ENCODE measurements at regions not wholly inside any gene's neighbourhood (a gene's known extent, or its start where the extent isn't known, plus 50 kb on each side); places are given as distances from the start of the nearest gene placed in this dataset.

- FAIRE-seq (no peak), ATAC-seq (no peak), DNase-seq (ENCODE audit: low read depth in 1 of 2, low spot score in 1 of 2) (no peak)
- Histone ChIP-seq H3K27ac (no peak overlapping the region), H3K4me3 (no peak overlapping the region), H3K4me1 (no peaks in the 10 kb centered on the region), H3K4me2 (no peak overlapping the region), H3K9me3 (no peaks in the 10 kb centered on the region)
- CTCF ChIA-PET = no interaction called here
- 11% methylated on average over 3 of the region's 3 CpGs for WGBS (ENCODE audit: missing lambda C conversion rate)
- TF ChIP-seq ZNF302 (CRISPR knock-in tag; IDR thresholded peaks at IDR 0.05) (no peak), MAFK (IDR thresholded peaks at IDR 0.05; ENCODE audit: partially characterized antibody) (peak; percentile 29)
- POLR2A ChIA-PET = no interaction called here
Observed at GRCh38 chr2:210991107-210991506, 434.7 kb downstream of the CPS1 start.

- CTCF ChIA-PET = no interaction called here
- FAIRE-seq (no peak), DNase-seq (ENCODE audit: low read depth in 1 of 2, low spot score in 1 of 2) (no peak)
Observed at GRCh38 chr2:210994104-210994503, 437.7 kb downstream of the CPS1 start.

GRCh38 chr2:210997373-210997772 lies 441.0 kb downstream of the CPS1 start:
- ChIA-PET CTCF (no interaction called here), POLR2A (no interaction called here)
- DNase-seq (ENCODE audit: low read depth in 1 of 2, low spot score in 1 of 2) (no peak), ATAC-seq (no peak), FAIRE-seq (no peak)
- Histone ChIP-seq H3K27ac (no peak overlapping the region), H3K4me2 (no peak overlapping the region), H3K4me1 (no peaks in the 10 kb centered on the region), H3K4me3 (no peak overlapping the region), H3K9me3 (no peaks in the 10 kb centered on the region)
- TF ChIP-seq MAZ (IDR thresholded peaks at IDR 0.05; ENCODE audit: borderline replicate concordance, low read depth, low read length) = no peak
- no peak for TF ChIP-seq RAD21 (conservative IDR thresholded peaks at IDR 0.05 in 1 of 2, IDR thresholded peaks at IDR 0.05 in 1 of 2)
- no peak for TF ChIP-seq EHMT2 (IDR thresholded peaks at IDR 0.05; ENCODE audit: low read depth)
- no peak for TF ChIP-seq CHD2 (IDR thresholded peaks at IDR 0.05; ENCODE audit: low read length, partially characterized antibody)
- no peak for TF ChIP-seq HOXB5 (CRISPR knock-in tag; IDR thresholded peaks at IDR 0.05)
- TF ChIP-seq CBX2 (IDR thresholded peaks at IDR 0.05; ENCODE audit: borderline replicate concordance, low read depth) = no peak
- no peak for TF ChIP-seq TFCP2L1 (CRISPR knock-in tag; IDR thresholded peaks at IDR 0.05)
- no peak for TF ChIP-seq HEYL (CRISPR knock-in tag; IDR thresholded peaks at IDR 0.05)
- TF ChIP-seq E2F6 (IDR thresholded peaks at IDR 0.05; ENCODE audit: borderline replicate concordance, low read depth) = no peak
- no peak for TF ChIP-seq SMC3 (IDR thresholded peaks at IDR 0.05)
- no peak for TF ChIP-seq NR3C1 (IDR thresholded peaks at IDR 0.05)
- no peak for TF ChIP-seq PBX3 (IDR thresholded peaks at IDR 0.05)
- TF ChIP-seq HES2 (IDR thresholded peaks at IDR 0.05) = no peak

More at GRCh38 chr2:210994104-210994503, 437.7 kb downstream of the CPS1 start:
- TF ChIP-seq JUN (IDR thresholded peaks at IDR 0.05) = no peak
- TF ChIP-seq USF2 (IDR thresholded peaks at IDR 0.05) = no peak
- TF ChIP-seq GATA3 (IDR thresholded peaks at IDR 0.05; ENCODE audit: borderline replicate concordance) = no peak
- no peak for TF ChIP-seq EHF (CRISPR knock-in tag; IDR thresholded peaks at IDR 0.05)
- TF ChIP-seq TP53 (CRISPR knock-in tag; IDR thresholded peaks at IDR 0.05) = no peak
- no peak for TF ChIP-seq MAX (IDR thresholded peaks at IDR 0.05)
- no peak for TF ChIP-seq ELK1 (IDR thresholded peaks at IDR 0.05; ENCODE audit: low read depth, low read length)
- TF ChIP-seq HOXB5 (CRISPR knock-in tag; IDR thresholded peaks at IDR 0.05) = no peak
- POLR2A ChIA-PET = no interaction called here
- no peak overlapping the region for H3K27ac ChIP-seq
- H3K4me2 ChIP-seq = no peak overlapping the region
- no peaks in the 10 kb centered on the region for H3K9me3 ChIP-seq
- no peak for ATAC-seq
- H3K4me1 ChIP-seq = no peaks in the 10 kb centered on the region
- H3K4me3 ChIP-seq = no peak overlapping the region

Measured in A549 (cell line).